ENCODE measurements at regions not wholly inside any gene's neighbourhood (a gene's known extent, or its start where the extent isn't known, plus 50 kb on each side); places are given as distances from the start of the nearest gene placed in this dataset.
A peak's percentile ranks its signal among the peaks of the same experiment; 100 is the strongest.

- no peak for DNase-seq (ENCODE audit: low read depth in 3 of 3, low spot score in 1 of 3)
Measured at GRCh38 chr11:119476666-119477331, 53.8 kb upstream of the THY1 start.

DNA sequence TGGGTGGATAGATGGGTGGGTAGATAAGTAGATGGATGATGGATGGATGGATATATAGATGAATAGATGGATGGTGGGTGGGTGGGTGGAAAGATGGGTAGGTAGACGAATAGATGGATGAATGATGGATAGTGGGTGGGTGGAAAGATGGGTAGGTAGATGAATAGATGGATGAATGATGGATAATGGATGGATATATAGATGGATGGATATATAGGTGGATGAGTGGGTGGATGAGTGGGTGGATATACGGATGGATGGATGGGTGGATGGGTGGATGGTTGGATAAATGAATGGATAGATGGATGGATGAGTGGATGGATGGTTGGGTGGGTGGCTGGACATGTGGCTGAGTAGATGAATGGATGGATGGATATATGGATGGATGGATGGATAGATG is 53.1 kb upstream of the THY1 start:
- no peak for DNase-seq (ENCODE audit: low read depth in 3 of 3, low spot score in 1 of 3)

GRCh38 chr11:119474682-119475596 is 52.0 kb upstream of the THY1 start:
- DNase-seq (ENCODE audit: low read depth in 3 of 3, low spot score in 1 of 3), result peak in 1 of 3 donors; percentile 18

DNA sequence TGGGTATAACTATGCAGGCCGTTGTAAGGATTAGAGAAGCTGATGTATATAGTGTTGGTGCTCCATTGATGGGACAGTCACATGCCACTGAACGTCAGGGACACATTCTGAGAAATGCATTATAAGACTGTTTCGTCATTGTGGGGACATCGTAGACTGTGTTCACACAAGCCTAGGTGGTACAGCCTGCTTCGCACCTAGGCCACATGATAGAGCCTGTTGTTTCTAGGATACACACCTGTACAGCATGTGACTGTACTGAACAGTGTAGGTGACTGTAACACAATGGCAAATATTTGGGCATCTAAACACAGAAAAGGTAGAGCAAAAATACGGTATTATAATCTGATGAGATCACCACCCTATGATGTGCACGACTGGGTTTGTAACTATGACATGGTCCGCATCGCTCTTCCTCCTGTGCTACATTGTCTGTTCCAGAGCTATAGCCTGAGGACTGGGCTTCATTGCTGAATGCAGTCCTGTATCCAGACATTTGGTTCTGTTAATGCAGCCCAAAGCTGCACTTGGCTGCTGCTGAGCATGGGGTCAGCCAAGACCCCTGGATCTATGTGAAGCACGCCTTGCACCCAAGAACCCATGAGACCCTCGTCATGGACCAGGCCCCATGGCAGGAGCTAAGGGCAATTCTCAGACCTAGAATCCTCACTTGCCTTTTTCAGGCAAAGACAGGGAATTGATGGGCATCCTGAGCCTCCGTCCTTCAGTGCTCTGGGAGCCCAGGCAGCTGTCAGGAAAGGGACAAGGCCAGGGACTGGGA is 51.1 kb upstream of the THY1 start:
- no peak for DNase-seq (ENCODE audit: low read depth in 3 of 3, low spot score in 1 of 3)

GRCh38 chr11:119473226-119473625 is 50.3 kb upstream of the THY1 start:
- DNase-seq (ENCODE audit: low read depth in 3 of 3, low spot score in 1 of 3), result no peak

DNA sequence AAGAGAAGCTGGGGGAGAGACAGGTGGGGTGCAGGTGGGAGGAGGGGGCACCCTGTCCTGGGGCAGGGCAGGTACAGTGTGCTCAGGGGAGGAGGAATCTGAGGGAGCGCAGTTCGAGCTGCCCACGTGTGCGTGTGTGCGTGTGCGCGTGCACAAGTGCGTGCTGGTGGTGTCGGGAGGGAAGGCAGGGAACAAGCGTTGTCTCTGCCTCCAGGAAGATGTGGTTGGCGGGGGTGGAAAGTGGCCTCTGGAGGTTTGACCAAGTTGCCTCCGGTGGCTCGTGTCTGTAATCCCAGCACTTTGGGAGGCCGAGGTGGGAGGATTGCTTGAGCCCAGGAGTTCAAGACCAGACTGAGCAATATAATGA is 49.9 kb upstream of the THY1 start:
- DNase-seq (ENCODE audit: low read depth in 3 of 3, low spot score in 1 of 3), result no peak

Measured in stimulated activated CD4-positive, alpha-beta T cell treated with anti-CD3 and anti-CD28 coated beads, TNF-alpha, amount 100 ng/mL, for 1 hour (primary cell).